Activated CD8-positive, alpha-beta memory T cell treated with anti-CD3 and anti-CD28 coated beads for 1 hour (primary cell): ENCODE measurements at regions not wholly inside any gene's neighbourhood (a gene's known extent, or its start where the extent isn't known, plus 50 kb on each side); places are given as distances from the start of the nearest gene placed in this dataset.

Source experiments
- DNase-seq, 2 donors: peaks; one replicate each; pipeline ENCODE4 v3.0.0-alpha.2; 2020; ENCODE audit warnings: low read depth in 1 of 2; ENCODE audit errors: extremely low read depth in 1 of 2

DNA sequence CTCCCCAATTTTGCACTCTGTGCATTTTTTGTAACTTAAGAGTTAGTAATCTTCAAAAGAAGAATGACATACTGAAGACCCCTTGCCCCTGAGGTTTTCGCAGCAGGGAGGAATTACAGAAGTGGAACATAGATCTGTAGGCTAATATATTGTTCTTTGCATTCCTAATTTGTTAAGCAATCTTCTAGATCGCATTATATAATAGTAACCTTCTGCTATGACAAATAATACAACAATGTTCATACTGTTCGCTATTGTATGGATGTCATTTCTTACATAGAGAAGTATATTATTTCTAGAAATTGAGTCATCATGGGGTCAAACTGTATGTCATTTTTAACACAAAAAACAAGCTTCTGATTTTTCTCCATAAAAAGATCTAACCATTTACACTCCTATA lies 95.8 kb upstream of the TGFBR2 start:
- no peak for DNase-seq

DNA sequence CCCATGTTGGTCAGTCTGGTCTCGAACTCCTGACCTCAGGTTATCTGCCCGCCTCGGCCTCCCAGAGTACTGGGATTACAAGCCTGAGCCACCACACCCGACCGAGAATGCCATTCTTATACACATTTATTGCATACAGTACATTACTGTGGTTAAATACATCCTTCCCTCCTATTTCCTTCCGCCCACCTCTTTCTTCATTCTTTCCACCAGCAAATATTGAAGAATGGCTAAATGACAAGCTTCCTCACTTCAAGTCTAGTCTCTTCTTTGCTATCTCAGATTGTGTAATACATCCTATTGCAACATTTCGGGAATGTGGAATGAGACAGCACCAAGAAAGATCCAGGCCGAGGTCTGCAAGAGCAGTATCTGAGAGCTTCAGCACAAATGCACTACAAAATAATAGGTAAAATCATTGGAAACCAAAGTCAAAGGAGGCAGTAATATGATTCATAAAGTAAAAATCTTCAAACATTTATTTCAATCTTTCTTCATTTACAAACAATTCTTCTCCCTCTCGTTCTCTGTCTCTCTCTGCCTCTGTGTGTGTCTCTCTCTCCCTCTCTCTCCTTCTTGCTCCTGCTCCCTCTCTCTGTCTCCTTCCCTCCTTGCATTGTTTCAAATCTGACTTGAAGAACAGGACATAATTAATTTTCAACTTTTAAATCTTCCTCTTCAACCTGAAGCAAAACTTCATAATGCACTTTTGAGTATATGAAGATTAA lies 94.7 kb upstream of the TGFBR2 start:
- DNase-seq = no peak

DNA sequence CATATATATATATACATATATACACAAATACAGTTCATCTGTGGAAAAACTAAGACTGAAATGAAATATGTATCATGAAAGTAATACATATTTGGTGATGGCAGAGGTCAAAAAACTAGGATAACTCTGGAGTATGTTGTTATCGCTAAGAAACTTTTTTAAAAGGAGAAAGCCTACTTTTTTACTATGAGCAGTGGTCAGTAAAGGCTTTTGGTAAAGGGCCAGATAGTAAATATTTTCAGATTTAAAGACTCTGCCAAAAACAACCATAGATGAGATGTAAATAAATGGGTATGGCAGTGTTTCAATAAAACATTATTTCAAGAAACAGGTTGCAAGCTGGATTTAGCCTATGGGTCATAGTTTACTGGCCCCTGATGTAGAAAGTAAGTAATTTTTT lies 93.8 kb upstream of the TGFBR2 start:
- DNase-seq = no peak

DNA sequence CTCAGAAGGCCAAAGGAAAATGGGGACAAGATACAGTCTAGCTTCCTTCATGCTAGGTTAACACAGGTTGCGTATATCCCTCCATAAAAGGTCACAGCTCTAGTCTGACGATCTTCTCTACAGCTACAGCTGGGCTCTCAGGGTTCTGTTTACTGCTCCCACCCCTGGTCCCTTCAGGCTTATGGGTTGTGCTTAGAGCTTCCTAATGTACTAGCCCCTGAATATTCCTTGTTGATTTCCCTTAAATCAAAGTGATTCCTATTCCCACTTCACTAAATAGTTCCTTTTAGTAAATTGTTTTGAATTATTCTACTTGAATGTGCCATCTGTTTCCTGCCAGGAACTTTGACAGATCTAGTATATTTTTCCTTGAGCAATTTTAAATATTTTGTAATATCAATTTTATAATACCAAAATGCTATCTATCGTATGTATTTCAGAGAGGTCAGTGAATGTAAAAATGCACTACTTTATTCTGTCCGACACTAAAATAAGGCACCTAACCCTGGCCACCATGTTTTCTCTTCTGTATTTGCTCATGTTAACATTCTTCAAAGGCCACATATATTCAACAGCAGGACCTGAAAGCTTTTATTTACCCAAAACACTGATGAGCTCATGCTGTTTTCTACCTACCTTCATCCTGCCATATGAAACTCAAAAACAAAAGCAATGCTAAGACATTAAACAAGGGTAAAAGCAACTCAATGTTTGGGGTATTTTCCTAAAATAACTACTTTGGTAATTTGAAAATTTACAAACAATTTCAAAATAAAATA lies 92.8 kb upstream of the TGFBR2 start:
- DNase-seq = no peak

DNA sequence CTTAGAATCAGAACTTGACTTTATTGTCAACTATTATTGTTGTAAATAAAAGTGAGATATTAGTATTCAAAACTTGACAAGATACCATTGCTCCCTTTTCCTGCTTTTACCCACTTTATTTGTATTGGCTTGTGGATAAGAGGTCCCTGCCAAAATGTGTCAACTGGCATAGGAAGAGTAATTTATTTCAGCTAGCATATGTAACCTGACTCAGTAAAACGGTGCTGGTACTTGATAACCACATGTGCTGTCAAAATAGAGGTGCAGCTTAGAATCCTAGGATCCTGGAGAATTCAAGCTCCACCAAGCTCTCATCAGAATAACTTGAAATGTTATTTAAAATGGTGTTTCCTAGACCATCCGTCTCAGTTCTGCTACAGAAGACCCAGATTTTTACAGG lies 90.2 kb upstream of the TGFBR2 start:
- no peak for DNase-seq

GRCh38 chr3:30518181-30518864 lies 88.1 kb upstream of the TGFBR2 start:
- DNase-seq = no peak

- DNase-seq = no peak
These were observed 87.5 kb upstream of the TGFBR2 start for GRCh38 chr3:30518872-30519271.

- no peak for DNase-seq
These were observed 85.7 kb upstream of the TGFBR2 start for GRCh38 chr3:30520699-30521098.

DNA sequence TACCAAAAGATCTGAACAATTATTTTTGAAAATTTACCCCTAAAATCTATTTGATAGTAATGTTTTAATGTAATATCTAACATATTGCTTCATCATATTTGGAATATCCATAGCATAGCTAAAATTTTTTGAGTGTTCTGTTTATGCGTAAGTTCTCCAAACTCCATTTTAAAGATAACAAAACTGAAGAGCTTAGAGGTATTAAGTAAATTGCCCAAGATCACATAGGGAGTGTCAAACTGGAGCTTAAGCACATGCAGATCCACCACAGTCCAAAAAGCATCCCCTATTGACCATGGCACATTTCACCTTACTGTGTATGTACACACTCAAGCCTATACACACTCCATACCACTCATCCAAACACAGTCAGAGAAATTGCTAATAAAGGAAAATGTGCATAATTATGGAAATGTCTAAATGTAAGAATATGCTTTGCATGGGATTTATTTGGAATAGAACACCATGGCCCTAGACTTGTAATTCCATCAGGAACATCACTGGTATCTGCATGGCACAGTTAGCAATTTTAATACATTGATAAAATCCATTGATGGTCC lies 85.2 kb upstream of the TGFBR2 start:
- DNase-seq = no peak

DNA sequence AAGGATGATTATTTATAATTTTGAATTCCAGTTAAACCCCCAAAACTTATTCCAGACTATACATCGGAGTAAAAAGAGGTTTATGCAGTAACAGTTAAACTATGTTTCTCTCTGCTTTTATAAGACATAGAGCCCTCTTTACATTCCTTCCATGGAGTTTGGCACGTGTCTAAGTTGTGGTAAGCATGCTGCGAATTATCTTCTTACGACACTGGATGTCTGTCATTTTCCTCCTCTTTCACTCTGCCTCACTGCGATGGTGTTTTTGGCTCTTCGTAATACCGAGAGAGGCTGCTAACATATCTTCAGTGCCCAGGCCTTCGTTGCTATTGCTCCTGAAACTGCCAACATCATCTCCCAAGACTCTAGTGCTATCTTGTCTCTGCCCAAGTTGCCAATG lies 83.9 kb upstream of the TGFBR2 start:
- no peak for DNase-seq

DNA sequence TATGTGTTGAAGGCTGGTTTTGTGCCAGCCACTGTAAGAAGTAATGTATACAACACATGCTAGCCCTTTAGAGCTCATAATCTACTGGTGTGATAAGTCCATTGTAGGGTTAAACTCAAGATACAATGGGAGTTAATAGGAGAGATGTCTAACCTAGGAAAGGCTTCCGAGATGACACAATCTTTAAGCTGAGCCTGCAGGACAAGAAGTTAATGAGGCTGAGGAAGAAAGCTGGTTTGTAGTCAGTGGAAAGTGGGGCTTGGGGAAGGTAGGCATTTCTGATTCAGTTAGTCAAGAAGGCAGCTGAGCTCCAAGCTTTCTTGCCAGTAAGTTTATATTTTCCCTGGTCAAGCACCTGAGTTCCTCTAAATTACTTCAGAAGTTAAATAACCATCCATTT lies 83.0 kb upstream of the TGFBR2 start:
- DNase-seq = no peak

GRCh38 chr3:30524357-30525040 lies 81.9 kb upstream of the TGFBR2 start:
- DNase-seq = no peak

DNA sequence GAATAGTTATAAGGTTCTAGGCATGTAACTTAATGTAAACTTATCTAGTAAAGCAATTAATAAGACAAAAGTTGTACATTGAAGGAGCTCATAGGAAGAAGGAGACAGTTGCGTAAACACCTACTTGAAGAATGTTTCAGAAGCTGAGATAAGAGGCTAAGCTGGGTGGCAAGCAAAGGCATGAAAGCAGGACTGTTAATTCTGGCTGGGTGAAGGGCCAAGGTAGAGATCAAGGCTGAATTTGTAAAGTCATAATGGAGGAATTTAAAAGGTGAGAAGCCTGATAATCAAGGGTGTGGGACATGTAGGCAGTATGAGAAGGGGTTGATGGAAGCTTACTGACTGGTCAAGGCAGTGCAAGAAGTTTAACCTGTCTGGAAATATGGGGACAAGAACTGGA lies 80.4 kb upstream of the TGFBR2 start:
- no peak for DNase-seq

DNA sequence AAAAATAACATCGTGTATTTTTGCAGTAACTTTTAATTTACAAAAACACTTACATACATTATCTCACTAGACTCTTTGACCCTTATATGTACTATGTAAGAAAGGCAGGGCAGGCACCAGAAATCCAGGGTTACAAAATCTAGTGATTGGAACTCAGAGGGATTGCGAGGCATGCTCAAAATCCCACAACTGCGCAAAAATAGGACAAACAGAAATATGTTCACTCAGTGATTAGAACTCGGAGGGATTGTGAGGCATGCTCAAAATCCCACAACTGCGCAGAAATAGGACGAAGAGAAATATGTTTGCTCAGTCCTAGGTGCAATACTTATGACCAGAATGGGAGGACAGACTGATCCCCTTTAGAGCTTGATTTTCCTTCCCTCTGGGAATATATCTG lies 79.2 kb upstream of the TGFBR2 start:
- DNase-seq = no peak

- no peak for DNase-seq
These were observed 78.7 kb upstream of the TGFBR2 start for GRCh38 chr3:30527720-30528119.

DNA sequence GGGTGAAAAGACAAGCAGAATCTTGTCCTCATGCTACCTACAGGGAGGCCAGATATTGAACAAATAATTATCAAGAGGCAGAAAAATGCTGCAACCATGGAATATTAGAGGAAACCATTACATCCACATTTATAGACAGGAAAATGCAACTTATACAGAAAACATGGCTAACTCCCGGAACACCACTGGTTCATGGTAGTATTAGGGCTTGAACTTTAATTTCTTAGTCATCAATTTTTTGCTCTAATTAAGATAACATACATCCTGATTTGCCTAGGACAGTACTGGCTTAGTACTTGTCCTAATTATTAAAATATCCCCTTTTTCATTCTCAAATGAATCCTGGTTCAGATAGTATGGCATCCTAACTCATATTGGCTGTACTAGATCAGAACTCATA lies 76.3 kb upstream of the TGFBR2 start:
- no peak for DNase-seq

DNA sequence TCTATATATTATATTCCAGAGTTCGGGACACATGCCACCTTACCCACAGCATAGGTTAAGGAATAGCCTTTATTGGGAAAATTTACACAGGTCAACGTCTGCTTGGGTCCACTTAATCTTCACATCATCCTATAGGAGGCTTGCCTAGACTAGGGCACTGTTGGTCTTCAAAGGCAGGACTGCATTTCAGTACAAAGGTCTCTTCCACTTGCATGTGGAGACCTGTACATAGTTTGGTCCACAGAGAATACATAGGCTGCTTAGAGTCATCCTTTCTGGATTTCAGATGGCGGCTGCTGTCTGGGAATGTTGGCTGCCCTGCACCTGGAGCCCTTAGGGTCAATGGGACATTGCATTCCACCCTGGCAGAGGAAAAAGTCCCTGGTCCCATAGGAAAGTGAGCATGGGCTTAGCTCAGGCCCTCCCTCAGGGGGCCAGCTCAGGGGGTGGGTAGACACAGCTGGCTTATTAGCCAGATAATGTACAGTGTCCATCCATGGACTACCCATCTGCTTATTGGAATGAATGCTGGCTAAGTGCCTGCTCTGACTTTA lies 75.3 kb upstream of the TGFBR2 start:
- no peak for DNase-seq

GRCh38 chr3:30535525-30535924 lies 70.9 kb upstream of the TGFBR2 start:
- no peak for DNase-seq

- DNase-seq = no peak
These were observed 67.6 kb upstream of the TGFBR2 start for GRCh38 chr3:30538791-30539190.

DNA sequence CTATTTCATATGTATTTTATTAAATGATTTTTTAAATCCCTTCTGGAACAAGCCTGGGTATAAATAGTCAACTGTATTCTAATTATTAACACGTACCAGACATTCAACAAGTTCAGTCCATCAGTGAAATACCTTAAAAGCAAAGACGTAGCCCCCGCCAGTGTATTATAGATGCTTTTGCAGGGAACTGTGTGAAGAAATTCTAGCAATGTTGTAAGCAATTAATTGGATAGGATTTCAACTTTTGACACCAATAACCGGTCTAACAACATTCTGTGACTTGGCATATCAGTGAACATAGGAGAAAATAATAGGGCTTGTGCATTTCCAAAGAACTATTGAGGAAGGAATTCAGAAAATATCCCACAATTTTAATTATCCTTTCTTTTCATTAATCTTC lies 67.2 kb upstream of the TGFBR2 start:
- no peak for DNase-seq

GRCh38 chr3:30539772-30540171 lies 66.6 kb upstream of the TGFBR2 start:
- DNase-seq = no peak
